ENCODE measurements at regions not wholly inside any gene's neighbourhood (a gene's known extent, or its start where the extent isn't known, plus 50 kb on each side); places are given as distances from the start of the nearest gene placed in this dataset.

- H4K5ac ChIP-seq (ENCODE audit: insufficient read length, low read depth, low read length): no peak overlapping the region
- H2BK20ac ChIP-seq (ENCODE audit: low read length): no peak overlapping the region
- no peak overlapping the region; a peak in 1 of 7 replicates for H3K9ac ChIP-seq (replicated peaks in 1 of 4; ENCODE audit: extremely low read depth in 1 of 4, low read depth in 3 of 4, low read length in 3 of 4)
- H3K23ac ChIP-seq (ENCODE audit: insufficient read length): no peak overlapping the region
- H3K36me3 ChIP-seq (ENCODE audit: control insufficient read depth in 2 of 4, insufficient read depth in 4 of 4, low read length in 3 of 4): no peaks in the 10 kb centered on the region
- H3K4me3 ChIP-seq (ENCODE audit: extremely low read depth in 1 of 4, insufficient read depth in 2 of 4, low read depth in 3 of 4, low read length in 4 of 4): no peak overlapping the region
- H2AFZ ChIP-seq (ENCODE audit: low read length): no peak overlapping the region
- H3K27ac ChIP-seq (ENCODE audit: low read depth, low read length): no peak overlapping the region
- H3K4me1 ChIP-seq (replicated peaks in 1 of 4; ENCODE audit: control insufficient read depth in 3 of 4, insufficient read depth in 4 of 4, low read length in 3 of 4): no peaks in the 10 kb centered on the region
- H4K91ac ChIP-seq (replicated peaks; ENCODE audit: insufficient read length, low read length): no peak overlapping the region
- no peak overlapping the region for H2BK15ac ChIP-seq (ENCODE audit: low read length)
- H3K4ac ChIP-seq (replicated peaks; ENCODE audit: insufficient read length, low read depth, low read length): no peak overlapping the region
- H4K8ac ChIP-seq (ENCODE audit: extremely low read depth, insufficient read depth, low read length): no peak overlapping the region
- DNase-seq (ENCODE audit: low read depth in 1 of 2, low spot score in 2 of 2) (no peak), FAIRE-seq (no peak)
- CTCF ChIA-PET (ENCODE audit: partially characterized antibody): interaction anchor here (1.2 kb wide), 1 partner anchor 141 kb away, joined by 3 read pairs; no protein-coding TSS in a partner anchor
- no peak overlapping the region for H2BK120ac ChIP-seq (replicated peaks; ENCODE audit: low read depth, low read length)
- no peaks in the 10 kb centered on the region for H4K20me1 ChIP-seq (replicated peaks in 1 of 2; ENCODE audit: control insufficient read depth in 1 of 2, insufficient read depth in 2 of 2, low read length in 2 of 2)
- no peak overlapping the region for H2BK5ac ChIP-seq (ENCODE audit: low read depth, low read length)
- H3K27me3 ChIP-seq (replicated peaks in 1 of 4; ENCODE audit: control insufficient read depth in 3 of 4, extremely low read depth in 1 of 4, insufficient read depth in 3 of 4, low read length in 3 of 4): no peaks in the 10 kb centered on the region
- no peak overlapping the region for H2BK12ac ChIP-seq (ENCODE audit: low read depth, low read length)
- POLR2A ChIA-PET (ENCODE audit: partially characterized antibody): no interaction called here
- no peaks in the 10 kb centered on the region for H3K9me3 ChIP-seq (ENCODE audit: insufficient read depth in 2 of 2, low read depth in 1 of 2, low read length in 1 of 2)
- no peak overlapping the region for H2AK5ac ChIP-seq (ENCODE audit: low read depth, low read length)
- no peaks in the 10 kb centered on the region for H3K79me1 ChIP-seq (ENCODE audit: low read depth, low read length)
- no peak overlapping the region for H3K56ac ChIP-seq (replicated peaks; ENCODE audit: insufficient read length, low read depth, low read length)
- WGBS, 2 experiments (ENCODE audit: extremely low coverage in 1 of 2, insufficient coverage in 1 of 2, insufficient read length in 1 of 2, insufficient replicate concordance in 2 of 2, low coverage in 1 of 2, low lambda C conversion rate in 2 of 2, missing lambda C conversion rate in 1 of 2): 60% methylated on average over 2 of the region's 2 CpGs; no CpG with 5 or more reads in 1 of the 2 experiments
- H3K79me2 ChIP-seq (ENCODE audit: control insufficient read depth in 1 of 2, insufficient read depth in 2 of 2, low read length in 2 of 2): no peaks in the 10 kb centered on the region
- H3K18ac ChIP-seq (ENCODE audit: extremely low read depth, low read length): no peak overlapping the region
- H3K23me2 ChIP-seq (ENCODE audit: low read depth, low read length): no peaks in the 10 kb centered on the region
- H3K4me2 ChIP-seq (ENCODE audit: insufficient read depth in 1 of 2, low read depth in 2 of 2, low read length in 2 of 2): no peak overlapping the region
- no peak overlapping the region for H3K14ac ChIP-seq (ENCODE audit: insufficient read length)
Observed at GRCh38 chr4:111636961-111637585, 508.2 kb upstream of the FAM241A start.
